WTC11 (cell line): ENCODE measurements at regions not wholly inside any gene's neighbourhood (a gene's known extent, or its start where the extent isn't known, plus 50 kb on each side); places are given as distances from the start of the nearest gene placed in this dataset.

Source experiments
- AFF4 ChIP-seq: sonication (generic); formaldehyde crosslinking; IDR thresholded peaks from 2 replicates; pipeline ENCODE4 v1.8.1; 2023; ENCODE audit warnings: mild to moderate bottlenecking, missing genetic modification reagents, borderline replicate concordance
- CREM ChIP-seq: sonication (generic); formaldehyde crosslinking; IDR thresholded peaks from 2 replicates; pipeline ENCODE4 v1.8.1; 2022; ENCODE audit warnings: mild to moderate bottlenecking, missing genetic modification reagents, moderate library complexity
- MAX ChIP-seq: sonication (generic); formaldehyde crosslinking; IDR thresholded peaks from 2 replicates; pipeline ENCODE4 v1.8.0; 2022; ENCODE audit warnings: mild to moderate bottlenecking, missing genetic modification reagents
- MLX ChIP-seq: sonication (generic); formaldehyde crosslinking; IDR thresholded peaks from 2 replicates; pipeline ENCODE4 v1.8.1; 2023; ENCODE audit warnings: mild to moderate bottlenecking, missing genetic modification reagents, moderate library complexity
- ZNF423 ChIP-seq: fragments of 250-450 bp; sonication (Bioruptor Pico); IDR thresholded peaks from 2 replicates; pipeline ENCODE4 v2.1.2; 2022; ENCODE audit warnings: mild to moderate bottlenecking, moderate library complexity
- TF ChIP-seq, protein P1 (sequence below): fragments of 200-600 bp; IDR thresholded peaks from 2 replicates; pipeline ENCODE4 v1.8.0; 2022; ENCODE audit warnings: antibody characterized with exemption
- TF ChIP-seq, protein P2 (sequence below): sonication (generic); formaldehyde crosslinking; IDR thresholded peaks from 2 replicates; pipeline ENCODE4 v1.8.1; 2023; ENCODE audit warnings: mild to moderate bottlenecking, missing genetic modification reagents

DNA sequence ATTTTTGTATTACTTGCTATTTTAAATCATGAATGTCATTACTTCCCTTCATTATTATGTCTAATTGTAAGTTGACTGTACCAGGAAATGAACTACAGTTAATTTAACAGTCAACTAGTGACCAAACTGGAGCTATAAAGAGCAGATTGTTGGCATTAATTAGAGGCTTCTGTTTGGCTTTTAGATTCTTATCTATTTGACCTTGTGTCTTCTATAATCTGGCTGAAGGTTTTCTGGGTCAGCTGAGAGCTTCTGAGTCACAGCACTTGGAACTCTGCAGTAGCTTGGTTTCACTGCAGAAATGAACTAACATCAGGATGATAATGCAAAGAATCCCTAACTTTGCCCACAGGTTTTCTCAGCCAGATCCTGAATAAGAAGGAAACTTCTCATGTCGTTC lies 169.2 kb upstream of the LEF1 start:
- no peak for TF ChIP-seq MLX (CRISPR knock-in tag)
- TF ChIP-seq MAX (CRISPR knock-in tag) = no peak
- TF ChIP-seq, protein P1, sequence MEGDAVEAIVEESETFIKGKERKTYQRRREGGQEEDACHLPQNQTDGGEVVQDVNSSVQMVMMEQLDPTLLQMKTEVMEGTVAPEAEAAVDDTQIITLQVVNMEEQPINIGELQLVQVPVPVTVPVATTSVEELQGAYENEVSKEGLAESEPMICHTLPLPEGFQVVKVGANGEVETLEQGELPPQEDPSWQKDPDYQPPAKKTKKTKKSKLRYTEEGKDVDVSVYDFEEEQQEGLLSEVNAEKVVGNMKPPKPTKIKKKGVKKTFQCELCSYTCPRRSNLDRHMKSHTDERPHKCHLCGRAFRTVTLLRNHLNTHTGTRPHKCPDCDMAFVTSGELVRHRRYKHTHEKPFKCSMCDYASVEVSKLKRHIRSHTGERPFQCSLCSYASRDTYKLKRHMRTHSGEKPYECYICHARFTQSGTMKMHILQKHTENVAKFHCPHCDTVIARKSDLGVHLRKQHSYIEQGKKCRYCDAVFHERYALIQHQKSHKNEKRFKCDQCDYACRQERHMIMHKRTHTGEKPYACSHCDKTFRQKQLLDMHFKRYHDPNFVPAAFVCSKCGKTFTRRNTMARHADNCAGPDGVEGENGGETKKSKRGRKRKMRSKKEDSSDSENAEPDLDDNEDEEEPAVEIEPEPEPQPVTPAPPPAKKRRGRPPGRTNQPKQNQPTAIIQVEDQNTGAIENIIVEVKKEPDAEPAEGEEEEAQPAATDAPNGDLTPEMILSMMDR = no peak
- no peak for TF ChIP-seq ZNF423
- TF ChIP-seq, protein P2, sequence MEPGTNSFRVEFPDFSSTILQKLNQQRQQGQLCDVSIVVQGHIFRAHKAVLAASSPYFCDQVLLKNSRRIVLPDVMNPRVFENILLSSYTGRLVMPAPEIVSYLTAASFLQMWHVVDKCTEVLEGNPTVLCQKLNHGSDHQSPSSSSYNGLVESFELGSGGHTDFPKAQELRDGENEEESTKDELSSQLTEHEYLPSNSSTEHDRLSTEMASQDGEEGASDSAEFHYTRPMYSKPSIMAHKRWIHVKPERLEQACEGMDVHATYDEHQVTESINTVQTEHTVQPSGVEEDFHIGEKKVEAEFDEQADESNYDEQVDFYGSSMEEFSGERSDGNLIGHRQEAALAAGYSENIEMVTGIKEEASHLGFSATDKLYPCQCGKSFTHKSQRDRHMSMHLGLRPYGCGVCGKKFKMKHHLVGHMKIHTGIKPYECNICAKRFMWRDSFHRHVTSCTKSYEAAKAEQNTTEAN (CRISPR knock-in tag) = no peak
- TF ChIP-seq AFF4 = no peak
- TF ChIP-seq CREM (CRISPR knock-in tag) = no peak
